Left lung (tissue), 4 donors: ENCODE measurements at regions not wholly inside any gene's neighbourhood (a gene's known extent, or its start where the extent isn't known, plus 50 kb on each side); places are given as distances from the start of the nearest gene placed in this dataset.

Source experiments
- ATAC-seq: fragments of 200-7000 bp; cut with Tn5 transposase; one replicate; pipeline ENCODE4 v1.9.1; 2020; ENCODE audit warnings: moderate library complexity
- DNase-seq, 4 donors: peaks; one replicate each; pipeline ENCODE4 v3.0.0-alpha.2; 2013 to 2020
- H3K27ac ChIP-seq, 2 donors: fragments of 200-600 bp; sonication (generic) in 1 of 2; one replicate each; pipeline versions ENCODE4 v1.5.0 to v1.8.0; 2020 to 2021
- H3K27me3 ChIP-seq, 2 donors: fragments of 200-600 bp; sonication (generic) in 1 of 2; one replicate each; pipeline versions ENCODE4 v1.5.0 to v1.8.0; 2020 to 2021
- H3K36me3 ChIP-seq, 2 donors: fragments of 200-600 bp; sonication (generic) in 1 of 2; one replicate each; pipeline versions ENCODE4 v1.5.0 to v1.8.0; 2020 to 2021
- H3K4me1 ChIP-seq, 2 donors: fragments of 200-600 bp; one replicate each; pipeline ENCODE4 v1.8.0; 2021
- H3K4me3 ChIP-seq, 2 donors: fragments of 200-600 bp; sonication (generic) in 1 of 2; one replicate each; pipeline versions ENCODE4 v1.5.0 to v1.8.0; 2020 to 2021; ENCODE audit warnings: mild to moderate bottlenecking in 1 of 2
- H3K9me3 ChIP-seq, 2 donors: fragments of 200-600 bp; sonication (generic) in 1 of 2; one replicate each; pipeline versions ENCODE4 v1.5.0 to v1.8.0; 2020 to 2021
- CTCF ChIP-seq, 2 donors: fragments of 200-600 bp; sonication (generic) in 1 of 2; IDR thresholded peaks; one replicate each; pipeline versions ENCODE4 v1.5.0 to v1.8.0; 2021; ENCODE audit warnings: antibody characterized with exemption in 2 of 2
- intact Hi-C, 2 donors: fragments of 100-400 bp; cut with DNase I; formaldehyde crosslinking; loops; one replicate each; pipeline versions ENCODE4 v1.11.2 to v1.14.2; 2022
- donor health status: DM: no; HTN: yes; CAD: no.
- donor health status: DM: no; HTN: no; CAD: no.

- no peak for TF ChIP-seq CTCF (IDR thresholded peaks at IDR 0.05)
- no peaks in the 10 kb centered on the region for H3K36me3 ChIP-seq
- no peaks in the 10 kb centered on the region for H3K27me3 ChIP-seq
- no peaks in the 10 kb centered on the region for H3K9me3 ChIP-seq
- no peak overlapping the region for H3K4me3 ChIP-seq
- DNase-seq (no peak), ATAC-seq (no peak)
- H3K4me1 ChIP-seq: peaks cover 0 to 25% of the 10 kb centered on the region in 2 donors
- intact Hi-C loops: no loop called here
- no peak overlapping the region for H3K27ac ChIP-seq
These were observed 140.1 kb upstream of the NRIP1 start for GRCh38 chr21:15204970-15205286.

- Histone ChIP-seq H3K4me1 (peaks cover 0 to 40% of the 10 kb centered on the region in 2 donors), H3K4me3 (no peak overlapping the region), H3K36me3 (no peaks in the 10 kb centered on the region), H3K27ac (peak overlapping the region in 1 of 2 donors; percentile 57), H3K27me3 (no peaks in the 10 kb centered on the region), H3K9me3 (no peaks in the 10 kb centered on the region)
- ATAC-seq (peak; percentile 44), DNase-seq (no peak)
- intact Hi-C loops: no loop called here
- no peak for TF ChIP-seq CTCF (IDR thresholded peaks at IDR 0.05)
These were observed 141.7 kb upstream of the NRIP1 start for GRCh38 chr21:15206514-15206913.

- no peak for ATAC-seq
These were observed 142.4 kb upstream of the NRIP1 start for GRCh38 chr21:15207231-15207630.

GRCh38 chr21:15207635-15208370 lies 143.0 kb upstream of the NRIP1 start:
- Histone ChIP-seq H3K4me3 (no peak overlapping the region), H3K4me1 (peaks cover 0 to 50% of the 10 kb centered on the region in 2 donors), H3K9me3 (no peaks in the 10 kb centered on the region), H3K27ac (no peak overlapping the region), H3K27me3 (no peaks in the 10 kb centered on the region), H3K36me3 (no peaks in the 10 kb centered on the region)
- ATAC-seq: no peak
- intact Hi-C loops: no loop called here
- no peak for TF ChIP-seq CTCF (IDR thresholded peaks at IDR 0.05)
- no peak for DNase-seq

More at GRCh38 chr21:15207231-15207630, 142.4 kb upstream of the NRIP1 start:
- DNase-seq: no peak
- no peak for TF ChIP-seq CTCF (IDR thresholded peaks at IDR 0.05)
- Histone ChIP-seq H3K4me1 (peaks cover 0 to 46% of the 10 kb centered on the region in 2 donors), H3K4me3 (no peak overlapping the region), H3K9me3 (no peaks in the 10 kb centered on the region), H3K36me3 (no peaks in the 10 kb centered on the region), H3K27me3 (no peaks in the 10 kb centered on the region), H3K27ac (peak overlapping the region in 1 of 2 donors; percentile 57)
- intact Hi-C loops: no loop called here

- H3K27me3 ChIP-seq: no peaks in the 10 kb centered on the region
- DNase-seq (no peak), ATAC-seq (no peak)
- intact Hi-C loops: no loop called here
- H3K4me1 ChIP-seq: peaks cover 0 to 50% of the 10 kb centered on the region in 2 donors
- H3K9me3 ChIP-seq: no peaks in the 10 kb centered on the region
- H3K4me3 ChIP-seq: no peak overlapping the region
- no peaks in the 10 kb centered on the region for H3K36me3 ChIP-seq
- no peak overlapping the region for H3K27ac ChIP-seq
- TF ChIP-seq CTCF (IDR thresholded peaks at IDR 0.05): no peak
These were observed 144.0 kb upstream of the NRIP1 start for GRCh38 chr21:15208786-15209185.
